Aorta (tissue), 5 donors: ENCODE measurements at regions not wholly inside any gene's neighbourhood (a gene's known extent, or its start where the extent isn't known, plus 50 kb on each side); places are given as distances from the start of the nearest gene placed in this dataset.
"Not testable (repeated sequence)": the region's sequence is repeated elsewhere in the genome, so short reads cannot be mapped to it uniquely, and the experiment has no call there.

Source experiments
- ATAC-seq: fragments of 200-7000 bp; cut with Tn5 transposase; one replicate; pipeline ENCODE4 v1.9.1; 2022; ENCODE audit warnings: moderate library complexity; ENCODE audit not compliant: low FRiP score
- DNase-seq, 2 donors: peaks; one replicate each; pipeline ENCODE4 v3.0.0-alpha.2; 2020
- H3K27ac ChIP-seq, 2 donors: one replicate each; pipeline ENCODE4 v1.5.1; 2013; ENCODE audit warnings: low read length in 2 of 2, mild to moderate bottlenecking in 2 of 2, moderate library complexity in 2 of 2, control low read depth in 1 of 2, inconsistent platforms in 1 of 2, low read depth in 1 of 2
- H3K27me3 ChIP-seq, 2 donors: one replicate each; pipeline ENCODE4 v1.6.1; 2013; ENCODE audit warnings: control low read depth in 1 of 2, low read length in 1 of 2, mild to moderate bottlenecking in 1 of 2, moderate library complexity in 1 of 2; ENCODE audit not compliant: insufficient read depth in 2 of 2, control insufficient read depth in 1 of 2
- H3K36me3 ChIP-seq, 2 donors: one replicate each; pipeline ENCODE4 v1.6.1; 2013; ENCODE audit warnings: control low read depth in 1 of 2, low read length in 1 of 2, mild to moderate bottlenecking in 1 of 2; ENCODE audit not compliant: insufficient read depth in 2 of 2, control insufficient read depth in 1 of 2
- H3K4me1 ChIP-seq, 2 donors: one replicate each; pipeline ENCODE4 v1.6.1; 2013; ENCODE audit warnings: low read length in 2 of 2, control low read depth in 1 of 2, mild to moderate bottlenecking in 1 of 2, moderate library complexity in 1 of 2; ENCODE audit not compliant: insufficient read depth in 2 of 2, control insufficient read depth in 1 of 2
- H3K4me3 ChIP-seq, 2 donors: one replicate each; pipeline ENCODE4 v1.5.1; 2013; ENCODE audit warnings: low read length in 2 of 2, control low read depth in 1 of 2, mild to moderate bottlenecking in 1 of 2
- H3K9me3 ChIP-seq: one replicate; pipeline ENCODE4 v1.6.1; 2013; ENCODE audit warnings: mild to moderate bottlenecking, low read length; ENCODE audit not compliant: control insufficient read depth
- WGBS, 2 donors: extraction: QIAGEN DNeasy Blood & Tissue Kit; methylation state at CpG; one replicate each; pipeline ENCODE4 v1.1.7; 2013; 5-methylcytosine and 5-hydroxymethylcytosine counted together
- intact Hi-C, 2 donors: fragments of 100-400 bp; cut with DNase I; formaldehyde crosslinking; loops; one replicate each; pipeline versions ENCODE4 v1.14.2 to v1.15.0; 2022
- donor health status: healthy with polysubstance abuse.
- donor health status: Bipolar disorder and iron deficiency.
- donor health status: DM: no; HTN: no; CAD: no.
- donor health status: DM: no; HTN: no; CAD: no.
- donor health status: DM: yes; HTN: yes; CAD: no.

- 22 to 56% methylated on average over 3 of the region's 3 CpGs for WGBS, 2 donors
- no peak for ATAC-seq
Observed at GRCh38 chr7:81051811-81052413, 133.1 kb upstream of the SEMA3C start.

GRCh38 chr7:81045491-81046030 is 126.7 kb upstream of the SEMA3C start:
- ATAC-seq (no peak), DNase-seq (no peak)
- no peaks in the 10 kb centered on the region for H3K36me3 ChIP-seq
- no peaks in the 10 kb centered on the region for H3K27me3 ChIP-seq
- no peaks in the 10 kb centered on the region for H3K4me1 ChIP-seq
- intact Hi-C loops, result no loop called here
- no peak overlapping the region for H3K27ac ChIP-seq
- no peak overlapping the region for H3K4me3 ChIP-seq
- H3K9me3 ChIP-seq, result peaks cover 3% of the 10 kb centered on the region

More at GRCh38 chr7:81051811-81052413, 133.1 kb upstream of the SEMA3C start:
- DNase-seq, result no peak
- H3K27me3 ChIP-seq, result no peaks in the 10 kb centered on the region
- intact Hi-C loops, result no loop called here
- H3K4me1 ChIP-seq, result no peaks in the 10 kb centered on the region
- H3K9me3 ChIP-seq, result peaks cover 2% of the 10 kb centered on the region
- no peak overlapping the region for H3K4me3 ChIP-seq
- H3K36me3 ChIP-seq, result no peaks in the 10 kb centered on the region
- H3K27ac ChIP-seq, result no peak overlapping the region

GRCh38 chr7:81042646-81043045 is 123.8 kb upstream of the SEMA3C start:
- H3K27ac ChIP-seq, H3K4me3 ChIP-seq, H3K36me3 ChIP-seq, intact Hi-C loops, H3K9me3 ChIP-seq, DNase-seq, H3K27me3 ChIP-seq, H3K4me1 ChIP-seq, ATAC-seq: not testable (repeated sequence)
- 92 to 94% methylated on average over 15 to 21 of the region's 21 CpGs for WGBS, 2 donors

- Histone ChIP-seq H3K27me3 (no peaks in the 10 kb centered on the region), H3K9me3 (no peaks in the 10 kb centered on the region), H3K27ac (no peak overlapping the region), H3K4me3 (no peak overlapping the region), H3K4me1 (no peaks in the 10 kb centered on the region), H3K36me3 (no peaks in the 10 kb centered on the region)
- DNase-seq (no peak), ATAC-seq (no peak)
- WGBS, 2 donors, result 96 to 100% methylated on average over 1 of the region's 1 CpG
- intact Hi-C loops, result no loop called here
Observed at GRCh38 chr7:81040496-81040895, 121.6 kb upstream of the SEMA3C start.

- DNase-seq, result no peak
- no peak overlapping the region for H3K4me3 ChIP-seq
- H3K36me3 ChIP-seq, result no peaks in the 10 kb centered on the region
- no peaks in the 10 kb centered on the region for H3K9me3 ChIP-seq
- no peaks in the 10 kb centered on the region for H3K27me3 ChIP-seq
- no peaks in the 10 kb centered on the region for H3K4me1 ChIP-seq
- no peak overlapping the region for H3K27ac ChIP-seq
- ATAC-seq, result no peak
- intact Hi-C loops, result no loop called here
Observed at GRCh38 chr7:81036871-81037270, 118.0 kb upstream of the SEMA3C start.

- DNase-seq, result no peak
- Histone ChIP-seq H3K27ac (no peak overlapping the region), H3K27me3 (no peaks in the 10 kb centered on the region), H3K4me3 (no peak overlapping the region), H3K9me3 (no peaks in the 10 kb centered on the region), H3K36me3 (no peaks in the 10 kb centered on the region), H3K4me1 (no peaks in the 10 kb centered on the region)
- WGBS, 2 donors, result 6 to 8% methylated on average over 5 of the region's 5 CpGs
- ATAC-seq, result no peak
- intact Hi-C loops, result no loop called here
Observed at GRCh38 chr7:81036057-81036456, 117.2 kb upstream of the SEMA3C start.

GRCh38 chr7:81031996-81032395 is 113.1 kb upstream of the SEMA3C start:
- Histone ChIP-seq H3K36me3 (no peaks in the 10 kb centered on the region), H3K4me1 (no peaks in the 10 kb centered on the region), H3K27me3 (no peaks in the 10 kb centered on the region), H3K27ac (no peak overlapping the region), H3K9me3 (no peaks in the 10 kb centered on the region), H3K4me3 (no peak overlapping the region)
- DNase-seq (no peak), ATAC-seq (no peak)
- 91 to 93% methylated on average over 3 of the region's 3 CpGs for WGBS, 2 donors
- intact Hi-C loops, result no loop called here

- H3K9me3 ChIP-seq, result no peaks in the 10 kb centered on the region
- ATAC-seq (no peak), DNase-seq (no peak)
- no peaks in the 10 kb centered on the region for H3K27me3 ChIP-seq
- H3K4me1 ChIP-seq, result no peaks in the 10 kb centered on the region
- 51 to 60% methylated on average over 2 of the region's 2 CpGs for WGBS, 2 donors
- intact Hi-C loops, result no loop called here
- no peak overlapping the region for H3K4me3 ChIP-seq
- no peaks in the 10 kb centered on the region for H3K36me3 ChIP-seq
- H3K27ac ChIP-seq, result no peak overlapping the region
Observed at GRCh38 chr7:81031243-81031642, 112.4 kb upstream of the SEMA3C start.

- no peaks in the 10 kb centered on the region for H3K27me3 ChIP-seq
- H3K4me3 ChIP-seq, result no peak overlapping the region
- no peaks in the 10 kb centered on the region for H3K36me3 ChIP-seq
- ATAC-seq (no peak), DNase-seq (no peak)
- WGBS, 2 donors, result 75 to 84% methylated on average over 3 of the region's 3 CpGs
- no peaks in the 10 kb centered on the region for H3K4me1 ChIP-seq
- no peak overlapping the region for H3K27ac ChIP-seq
- no peaks in the 10 kb centered on the region for H3K9me3 ChIP-seq
- intact Hi-C loops, result no loop called here
Observed at GRCh38 chr7:81030472-81030871, 111.6 kb upstream of the SEMA3C start.
